ENCODE measurements at regions not wholly inside any gene's neighbourhood (a gene's known extent, or its start where the extent isn't known, plus 50 kb on each side); places are given as distances from the start of the nearest gene placed in this dataset.

DNA sequence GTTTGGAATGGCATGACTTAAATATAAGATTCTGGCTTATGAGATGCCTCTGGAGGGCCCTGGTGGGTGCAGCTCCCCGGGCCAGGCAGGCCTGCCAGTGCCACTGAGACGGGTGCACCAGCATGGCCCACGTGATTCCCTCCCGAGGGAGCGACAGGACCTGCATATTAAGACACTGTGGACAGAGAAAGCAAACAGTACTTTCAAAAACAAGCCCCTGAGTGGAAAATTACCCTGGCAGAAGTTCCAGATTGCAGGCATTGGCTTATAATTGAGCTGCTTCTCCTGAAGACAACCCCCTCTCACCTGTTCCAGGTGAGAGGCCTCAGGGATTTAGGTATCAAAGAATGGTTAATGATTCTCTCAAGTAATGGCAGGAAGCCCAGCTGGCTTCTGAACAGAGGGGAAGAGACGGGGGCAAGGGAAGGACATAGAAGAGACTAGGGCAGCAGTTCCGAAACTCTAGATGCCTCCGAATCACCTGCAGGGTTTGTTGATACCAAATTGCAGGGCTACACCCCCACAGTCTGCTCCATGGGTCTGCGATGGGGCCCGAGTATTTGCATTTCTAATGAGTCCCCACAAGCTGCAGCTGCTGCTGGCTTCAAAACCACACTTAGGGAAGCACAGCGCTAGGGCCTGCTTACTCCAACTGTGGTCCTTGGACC, 66.0 kb upstream of the DOCK1 start:
- DNase-seq (ENCODE audit: low spot score in 2 of 2) = no peak
- no peaks in the 10 kb centered on the region for H3K4me1 ChIP-seq
- H3K36me3 ChIP-seq = no peaks in the 10 kb centered on the region
- H3K4me3 ChIP-seq = no peak overlapping the region
- intact Hi-C loops (cut with DNase I) = no loop called here
- no peaks in the 10 kb centered on the region for H3K9me3 ChIP-seq
- no peak overlapping the region for H3K27ac ChIP-seq
- no peaks in the 10 kb centered on the region for H3K27me3 ChIP-seq
- TF ChIP-seq, protein P1, sequence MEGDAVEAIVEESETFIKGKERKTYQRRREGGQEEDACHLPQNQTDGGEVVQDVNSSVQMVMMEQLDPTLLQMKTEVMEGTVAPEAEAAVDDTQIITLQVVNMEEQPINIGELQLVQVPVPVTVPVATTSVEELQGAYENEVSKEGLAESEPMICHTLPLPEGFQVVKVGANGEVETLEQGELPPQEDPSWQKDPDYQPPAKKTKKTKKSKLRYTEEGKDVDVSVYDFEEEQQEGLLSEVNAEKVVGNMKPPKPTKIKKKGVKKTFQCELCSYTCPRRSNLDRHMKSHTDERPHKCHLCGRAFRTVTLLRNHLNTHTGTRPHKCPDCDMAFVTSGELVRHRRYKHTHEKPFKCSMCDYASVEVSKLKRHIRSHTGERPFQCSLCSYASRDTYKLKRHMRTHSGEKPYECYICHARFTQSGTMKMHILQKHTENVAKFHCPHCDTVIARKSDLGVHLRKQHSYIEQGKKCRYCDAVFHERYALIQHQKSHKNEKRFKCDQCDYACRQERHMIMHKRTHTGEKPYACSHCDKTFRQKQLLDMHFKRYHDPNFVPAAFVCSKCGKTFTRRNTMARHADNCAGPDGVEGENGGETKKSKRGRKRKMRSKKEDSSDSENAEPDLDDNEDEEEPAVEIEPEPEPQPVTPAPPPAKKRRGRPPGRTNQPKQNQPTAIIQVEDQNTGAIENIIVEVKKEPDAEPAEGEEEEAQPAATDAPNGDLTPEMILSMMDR (IDR thresholded peaks at IDR 0.05) = no peak

DNA sequence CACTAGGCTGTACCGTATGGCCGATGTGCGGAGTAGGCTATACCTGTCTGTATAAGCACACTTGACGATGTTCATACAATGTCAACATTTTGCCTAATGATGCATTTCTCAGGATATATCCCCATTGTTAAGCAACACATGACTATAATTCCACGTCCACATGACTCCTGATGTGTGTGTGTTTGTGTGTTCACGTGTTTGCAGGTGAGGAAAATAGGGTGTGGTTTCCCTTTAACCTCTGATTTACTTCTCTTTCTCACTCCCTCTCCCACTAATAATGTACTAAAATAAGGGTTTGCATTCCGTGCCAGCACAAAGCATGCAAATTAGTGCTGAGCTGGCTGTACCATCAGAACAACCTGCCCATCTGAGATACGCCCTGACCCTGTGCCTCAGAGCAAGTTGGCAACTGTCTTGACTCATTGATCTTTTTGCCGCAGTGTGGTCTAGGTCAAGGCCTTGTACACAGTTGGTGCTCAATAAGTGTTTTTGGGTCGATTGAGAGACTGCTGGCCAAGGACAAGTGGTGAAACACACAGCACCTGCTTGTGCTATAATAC, 64.6 kb upstream of the DOCK1 start:
- TF ChIP-seq, protein P1 (IDR thresholded peaks at IDR 0.05) = no peak
- intact Hi-C loops (cut with DNase I) = no loop called here
- no peak overlapping the region for H3K27ac ChIP-seq
- no peaks in the 10 kb centered on the region for H3K36me3 ChIP-seq
- no peaks in the 10 kb centered on the region for H3K27me3 ChIP-seq
- no peaks in the 10 kb centered on the region for H3K4me1 ChIP-seq
- no peak for DNase-seq (ENCODE audit: low spot score in 2 of 2)
- H3K9me3 ChIP-seq = no peaks in the 10 kb centered on the region
- H3K4me3 ChIP-seq = no peak overlapping the region

DNA sequence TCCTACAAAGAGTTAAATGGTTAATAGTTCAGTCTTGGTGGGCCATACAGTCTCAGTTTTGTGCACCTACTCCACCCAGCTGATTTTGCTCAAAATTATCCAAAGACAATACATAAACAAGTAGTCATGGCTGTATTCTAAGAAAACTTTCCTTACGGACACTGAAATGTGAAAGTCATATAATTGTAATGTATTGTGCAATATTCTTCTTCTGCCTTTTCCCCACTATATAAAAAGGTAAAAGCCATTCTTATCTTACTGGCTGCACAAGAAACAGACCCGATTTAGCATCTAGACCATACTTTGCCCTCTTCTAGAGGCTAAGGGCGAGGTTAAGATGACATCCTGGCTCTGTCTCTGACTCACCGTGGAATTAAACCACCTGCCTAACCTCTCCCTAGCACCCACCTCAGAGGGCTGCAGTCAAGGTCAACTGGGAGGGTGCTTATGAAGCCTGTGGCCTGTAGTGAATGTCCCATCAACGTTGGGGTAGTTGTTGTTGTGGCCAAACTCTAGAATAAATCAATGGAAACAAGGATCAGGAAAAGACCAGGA, 63.8 kb upstream of the DOCK1 start:
- Histone ChIP-seq H3K4me3 (no peak overlapping the region), H3K27me3 (no peaks in the 10 kb centered on the region), H3K4me1 (no peaks in the 10 kb centered on the region), H3K36me3 (no peaks in the 10 kb centered on the region), H3K9me3 (no peaks in the 10 kb centered on the region), H3K27ac (no peak overlapping the region)
- intact Hi-C loops (cut with DNase I) = no loop called here
- TF ChIP-seq, protein P1 (IDR thresholded peaks at IDR 0.05) = no peak
- no peak for DNase-seq (ENCODE audit: low spot score in 2 of 2)

DNA sequence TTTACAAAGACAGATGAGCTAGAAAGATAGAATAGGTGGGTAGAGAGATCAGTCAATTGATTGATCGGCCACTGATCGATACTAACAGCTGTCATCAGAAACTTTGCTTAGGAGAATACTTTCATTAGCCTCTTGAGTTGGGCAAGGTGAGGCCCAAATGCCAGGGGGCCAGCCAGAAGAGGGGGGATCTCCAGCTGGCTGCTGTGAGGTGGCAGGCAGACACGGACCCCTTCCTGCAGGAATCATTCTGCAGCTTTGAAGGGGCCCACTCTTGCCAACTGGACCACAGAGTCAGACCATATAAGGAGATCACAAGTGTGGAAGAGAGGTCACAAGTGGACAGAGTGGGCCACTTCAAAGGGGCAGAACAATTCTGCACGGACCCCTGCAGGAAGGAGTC, 62.9 kb upstream of the DOCK1 start:
- H3K27ac ChIP-seq = no peak overlapping the region
- DNase-seq (ENCODE audit: low spot score in 2 of 2) = no peak
- H3K36me3 ChIP-seq = no peaks in the 10 kb centered on the region
- H3K4me3 ChIP-seq = no peak overlapping the region
- H3K27me3 ChIP-seq = no peaks in the 10 kb centered on the region
- TF ChIP-seq, protein P1 (IDR thresholded peaks at IDR 0.05) = no peak
- intact Hi-C loops (cut with DNase I) = no loop called here
- no peaks in the 10 kb centered on the region for H3K9me3 ChIP-seq
- H3K4me1 ChIP-seq = no peaks in the 10 kb centered on the region

DNA sequence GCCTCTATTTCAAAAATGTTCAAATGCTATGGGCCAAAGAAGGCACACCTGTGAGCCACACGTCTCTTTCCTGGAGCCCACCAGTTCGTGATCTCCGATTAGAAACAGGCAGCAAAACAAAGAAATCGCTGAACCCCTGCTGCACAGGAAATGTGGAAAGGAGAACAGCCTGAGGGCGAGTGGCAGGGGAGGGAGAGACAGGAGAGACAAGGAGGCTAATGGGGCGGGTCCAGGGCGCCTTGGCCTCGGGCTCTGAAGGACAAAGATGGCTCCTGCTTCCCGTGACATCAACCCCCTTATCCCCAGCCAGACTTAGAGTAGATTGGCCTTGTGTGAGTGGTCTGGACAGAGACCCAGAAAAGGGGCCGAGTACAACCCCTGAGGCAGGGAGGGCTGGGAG, 62.4 kb upstream of the DOCK1 start:
- TF ChIP-seq, protein P1 (IDR thresholded peaks at IDR 0.05) = no peak
- Histone ChIP-seq H3K36me3 (no peaks in the 10 kb centered on the region), H3K27ac (no peak overlapping the region), H3K4me1 (no peaks in the 10 kb centered on the region), H3K4me3 (no peak overlapping the region), H3K27me3 (no peaks in the 10 kb centered on the region), H3K9me3 (no peaks in the 10 kb centered on the region)
- intact Hi-C loops (cut with DNase I) = no loop called here
- DNase-seq (ENCODE audit: low spot score in 2 of 2) = no peak

Data from ascending aorta (tissue), 2 donors.